NCI-H146 treated with DMSO at 0.1 percent for 48 hours (cell line): ENCODE measurements at regions not wholly inside any gene's neighbourhood (a gene's known extent, or its start where the extent isn't known, plus 50 kb on each side); places are given as distances from the start of the nearest gene placed in this dataset.
"Not testable (repeated sequence)": the region's sequence is repeated elsewhere in the genome, so short reads cannot be mapped to it uniquely, and the experiment has no call there.

Experiments used
- DNase-seq: peaks from one replicate; lab custom pipeline; 2025; ENCODE audit not compliant: unreplicated experiment; lab: John Stamatoyannopoulos, UW

- no peak for DNase-seq
Measured at GRCh38 chr5:116883875-116884274, 309.3 kb upstream of the SEMA6A start.

GRCh38 chr5:116881921-116882531 is 307.4 kb upstream of the SEMA6A start:
- DNase-seq, result no peak

DNA sequence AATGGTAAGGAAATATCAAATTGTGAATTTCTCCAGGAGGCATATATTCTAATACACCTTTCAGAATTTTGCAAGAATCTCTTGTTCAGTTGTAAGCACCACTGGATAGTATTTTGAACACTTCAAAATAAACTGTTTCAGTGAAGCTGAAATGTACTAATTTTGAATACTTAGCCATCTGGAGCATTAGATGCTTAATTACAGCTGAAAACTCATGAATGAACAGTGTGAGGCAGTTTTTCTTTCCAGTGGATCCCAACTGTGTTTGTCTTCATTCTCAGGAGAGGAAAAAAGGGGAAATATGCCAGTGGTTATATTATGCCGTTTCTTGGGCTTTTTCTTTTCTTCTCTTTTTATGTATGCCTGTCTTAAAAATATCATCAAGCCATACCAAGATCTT is 306.0 kb upstream of the SEMA6A start:
- DNase-seq, result no peak

GRCh38 chr5:116880150-116880549 is 305.5 kb upstream of the SEMA6A start:
- DNase-seq, result no peak

GRCh38 chr5:116876240-116876840 is 301.7 kb upstream of the SEMA6A start:
- no peak for DNase-seq

DNA sequence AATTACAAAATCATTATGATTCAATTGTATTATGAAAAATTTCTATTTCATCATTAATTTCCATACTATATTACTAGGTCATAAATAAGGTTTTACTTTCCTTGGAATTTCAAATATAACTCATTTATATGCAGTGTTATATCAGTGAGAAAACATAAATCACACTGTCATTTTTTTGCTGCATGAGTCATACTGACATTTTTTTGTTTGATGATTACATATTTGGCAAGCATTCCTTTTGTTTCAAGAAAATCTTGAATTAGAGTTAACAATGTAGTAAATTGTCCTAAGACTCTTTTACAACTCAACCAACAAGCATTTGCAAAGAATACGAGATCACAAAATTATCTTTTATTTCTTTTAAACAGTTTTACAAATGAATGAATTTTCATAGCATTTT is 298.4 kb upstream of the SEMA6A start:
- no peak for DNase-seq

DNA sequence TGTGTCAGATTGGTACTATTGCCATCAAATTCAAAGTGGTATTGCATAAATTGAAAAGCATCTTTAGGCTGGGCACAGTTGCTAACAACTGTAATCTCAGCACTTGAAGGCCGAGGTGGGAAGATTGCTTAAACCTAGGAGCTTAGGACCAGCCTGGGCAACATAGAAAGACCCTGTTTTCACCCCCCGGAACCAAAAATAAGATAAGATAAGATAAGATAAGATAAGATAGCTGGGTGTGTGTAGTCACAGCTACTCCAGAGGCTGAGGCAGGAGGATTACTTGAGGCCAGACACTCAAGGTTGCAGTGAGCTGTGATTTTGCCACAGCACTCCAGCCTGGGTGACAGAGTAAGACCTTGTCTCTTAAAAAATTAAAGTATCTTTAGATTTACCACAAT is 297.9 kb upstream of the SEMA6A start:
- no peak for DNase-seq

DNA sequence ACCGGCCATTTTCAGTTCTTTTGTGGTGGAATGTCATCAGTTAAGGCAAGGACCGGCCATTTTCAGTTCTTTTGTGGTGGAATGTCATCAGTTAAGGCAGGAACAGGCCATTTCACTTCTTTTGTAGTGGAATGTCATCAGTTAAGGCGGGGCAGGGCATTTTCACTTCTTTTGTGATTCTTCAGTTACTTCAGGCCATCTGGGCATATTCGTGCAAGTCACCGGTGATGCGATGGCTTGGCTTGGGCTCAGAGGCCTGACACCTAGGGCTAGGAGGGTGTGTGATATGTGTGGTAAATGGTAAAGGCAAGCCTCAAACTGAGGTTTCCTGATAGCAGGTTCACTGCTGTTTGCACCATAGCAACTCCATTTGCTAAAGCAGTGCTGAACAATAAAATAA is 293.2 kb upstream of the SEMA6A start:
- not testable (repeated sequence) for DNase-seq

DNA sequence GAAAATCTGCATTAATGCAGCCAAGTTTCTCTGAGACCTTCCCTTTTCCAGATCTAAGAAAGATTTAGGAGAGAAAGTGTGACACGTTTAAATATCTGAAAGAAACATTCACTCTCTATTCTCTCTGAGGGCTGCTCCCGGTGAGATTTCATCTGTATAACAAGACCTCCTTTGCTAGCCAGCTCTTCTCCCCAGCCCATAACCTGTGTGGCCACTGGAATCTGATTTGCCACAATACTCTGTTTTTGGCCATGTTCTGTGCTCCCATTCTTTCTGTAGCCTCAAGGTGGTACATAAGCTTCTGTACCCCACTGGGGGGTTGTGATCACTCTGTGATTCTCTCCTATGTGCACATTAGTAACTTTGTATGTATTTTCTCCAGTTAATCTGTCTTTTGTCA is 291.0 kb upstream of the SEMA6A start:
- DNase-seq, result no peak

DNA sequence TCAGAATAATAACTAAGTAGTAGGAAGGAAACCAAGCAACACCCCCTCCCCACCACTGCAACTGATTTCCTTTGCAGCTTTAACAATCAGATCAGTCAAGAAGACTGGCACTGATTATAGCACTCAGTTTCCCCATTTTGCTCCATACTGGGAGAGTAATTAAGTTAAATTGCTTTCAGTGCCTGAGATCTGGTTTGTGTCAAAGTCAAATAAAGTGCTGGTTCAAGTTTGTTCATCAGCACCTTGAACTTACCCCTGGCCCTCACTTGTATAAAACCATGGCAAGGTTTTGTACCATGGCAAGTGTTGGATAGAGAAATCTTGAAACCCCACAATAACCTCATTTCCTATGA is 290.2 kb upstream of the SEMA6A start:
- DNase-seq, result no peak

DNA sequence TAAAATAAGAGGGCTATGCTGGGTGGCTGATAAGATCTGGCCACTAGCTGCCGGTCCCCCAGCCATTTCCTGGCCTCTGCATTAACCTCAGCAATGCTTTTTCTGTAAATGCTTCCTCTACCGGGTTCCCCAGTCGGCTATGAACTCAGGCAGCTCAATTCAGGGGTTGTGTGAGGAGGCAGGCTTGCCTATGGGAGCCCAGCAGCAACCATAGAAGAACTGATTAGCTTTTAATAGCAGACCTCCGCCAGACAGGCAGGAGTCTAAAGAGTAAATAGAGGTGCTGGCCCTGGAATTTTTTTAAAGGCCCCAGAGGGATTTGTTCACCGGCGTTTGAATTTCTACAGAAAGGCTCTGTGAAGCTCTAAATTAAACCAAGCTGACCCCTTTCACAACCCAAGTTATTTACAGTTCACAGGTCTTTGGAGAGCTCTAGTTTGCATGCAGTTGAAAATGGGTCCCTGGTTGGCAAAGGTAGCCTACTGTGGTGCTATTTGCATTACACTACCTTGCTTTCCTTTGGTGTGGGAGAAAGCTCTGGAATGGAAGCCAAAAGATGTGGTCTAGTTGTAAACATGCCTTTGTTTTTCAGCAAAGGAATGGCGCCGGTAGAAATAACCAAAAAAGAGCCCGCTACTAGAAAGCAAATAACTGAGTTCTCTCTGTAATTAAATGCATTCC is 289.7 kb upstream of the SEMA6A start:
- DNase-seq, result no peak

- DNase-seq, result no peak
Measured at GRCh38 chr5:116862632-116863455, 288.2 kb upstream of the SEMA6A start.

DNA sequence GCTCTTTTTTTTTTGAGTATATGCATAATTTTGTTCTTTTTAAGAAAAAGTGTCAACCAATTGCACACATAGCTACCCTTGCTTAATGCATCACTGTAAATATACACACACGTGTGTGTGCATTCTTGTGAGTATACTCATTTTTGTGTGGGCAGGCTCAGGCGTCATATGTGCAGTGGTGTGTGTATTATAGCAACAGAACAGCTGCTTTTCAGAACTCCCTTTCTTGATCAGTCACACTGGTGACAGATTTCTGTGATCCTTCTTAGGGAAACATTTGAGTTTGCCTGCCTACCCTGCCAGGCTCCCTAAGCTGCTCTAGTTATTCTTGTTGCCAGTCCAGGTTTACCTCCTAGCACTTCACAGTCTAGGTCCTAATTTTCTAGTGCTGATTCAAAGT is 287.0 kb upstream of the SEMA6A start:
- DNase-seq, result no peak

DNA sequence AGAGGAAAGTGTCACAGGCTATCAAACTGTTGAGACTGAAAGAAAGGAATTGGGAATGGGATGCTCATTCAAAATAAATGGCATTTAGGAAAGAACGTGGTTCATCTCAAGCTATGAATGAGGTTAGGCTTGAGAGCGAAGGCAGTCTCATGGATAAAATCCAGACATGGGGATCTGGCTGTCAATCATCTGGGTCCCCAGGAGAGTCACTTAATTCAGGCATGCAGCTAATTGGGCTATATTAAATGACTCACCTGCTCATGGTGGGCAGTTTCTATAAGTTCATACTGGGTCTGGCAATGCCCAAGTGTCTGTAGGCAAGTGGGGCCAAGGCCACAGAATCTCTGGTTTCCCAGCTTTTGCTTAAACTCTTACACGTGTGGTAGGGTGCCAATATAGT is 286.5 kb upstream of the SEMA6A start:
- DNase-seq, result no peak

DNA sequence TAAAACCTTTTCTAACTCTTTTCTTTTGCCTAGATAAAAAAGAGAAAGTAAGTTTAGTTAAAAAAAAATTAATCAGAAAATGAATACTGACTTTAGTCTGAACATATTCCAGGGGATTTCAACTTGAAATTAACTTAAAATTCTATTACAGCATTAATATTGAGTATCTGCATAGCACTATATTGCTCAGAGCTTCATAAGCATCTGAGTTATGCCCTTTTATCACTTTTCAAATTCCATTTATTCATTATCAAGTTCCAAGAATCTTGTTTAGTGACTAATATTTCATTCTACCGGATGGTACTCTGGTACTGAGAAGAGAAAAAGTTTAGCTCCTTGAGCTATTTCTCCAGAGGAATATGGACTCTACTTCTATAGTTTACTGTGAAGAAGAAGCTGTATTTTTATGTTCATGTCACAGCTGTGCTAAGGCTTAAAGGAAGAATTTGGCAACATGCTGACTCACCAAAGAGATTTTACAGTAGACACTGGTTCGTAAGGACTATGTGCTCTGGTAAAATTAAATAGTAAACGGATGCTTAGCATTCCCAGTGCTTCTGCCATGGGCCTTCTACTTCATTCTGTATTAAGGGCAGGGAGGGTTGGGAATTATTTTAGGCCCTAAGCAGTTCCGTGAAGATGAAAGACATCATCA is 285.2 kb upstream of the SEMA6A start:
- no peak for DNase-seq

- no peak for DNase-seq
Measured at GRCh38 chr5:116858705-116859333, 284.2 kb upstream of the SEMA6A start.

- not testable (repeated sequence) for DNase-seq
Measured at GRCh38 chr5:116858020-116858419, 283.4 kb upstream of the SEMA6A start.

GRCh38 chr5:116856271-116856670 is 281.6 kb upstream of the SEMA6A start:
- DNase-seq, result no peak

GRCh38 chr5:116853992-116854391 is 279.4 kb upstream of the SEMA6A start:
- DNase-seq, result no peak

DNA sequence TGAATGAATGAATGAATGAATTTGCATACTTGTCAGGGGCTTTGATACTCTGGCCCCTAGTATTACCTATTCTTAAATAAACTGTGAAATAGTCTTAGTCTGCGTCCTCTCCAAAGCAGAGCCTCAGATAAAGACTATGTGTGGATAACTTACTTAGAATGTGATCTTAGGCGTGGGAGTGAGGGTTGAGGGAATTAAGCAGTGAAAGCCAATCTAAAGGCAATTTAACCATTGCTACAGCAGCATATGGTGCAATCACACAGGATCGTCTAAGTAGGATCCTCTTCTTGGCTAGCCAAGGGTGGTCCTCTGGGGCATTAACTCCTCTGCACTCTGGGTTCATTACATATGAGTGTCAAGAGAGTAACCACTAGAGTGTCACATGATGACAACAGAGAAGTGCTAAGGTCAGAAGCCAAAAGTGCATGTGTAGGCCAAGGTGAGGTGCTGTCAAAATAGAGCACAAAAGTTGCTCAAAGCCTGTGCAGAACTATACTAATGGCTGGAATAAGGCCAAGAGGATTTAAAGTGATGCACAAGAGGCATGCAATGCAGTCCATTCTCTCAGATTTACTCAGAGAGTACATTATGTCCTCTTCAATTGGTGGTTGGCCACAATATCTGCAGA is 274.4 kb upstream of the SEMA6A start:
- no peak for DNase-seq
